ENCODE measurements at regions not wholly inside any gene's neighbourhood (a gene's known extent, or its start where the extent isn't known, plus 50 kb on each side); places are given as distances from the start of the nearest gene placed in this dataset.

DNA sequence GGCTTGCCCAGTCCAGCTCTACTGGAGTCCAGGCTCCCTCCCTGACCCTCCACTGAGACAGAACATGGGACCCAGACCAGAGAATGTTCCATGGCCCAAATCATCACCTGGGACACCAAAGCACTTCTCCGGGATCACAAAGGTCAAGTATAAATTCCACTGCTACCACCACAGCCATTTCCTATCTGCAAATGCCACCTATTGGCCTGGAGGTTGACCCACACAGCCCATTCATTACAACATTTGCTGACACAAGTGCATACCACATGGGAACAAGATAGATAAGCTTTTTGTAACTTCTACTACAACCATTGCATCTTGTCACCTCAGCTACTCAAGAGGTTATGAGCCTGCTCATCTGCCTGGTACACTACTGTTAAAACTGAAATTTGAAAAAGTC, 126.8 kb upstream of the NECTIN3 start:
- no peak for TF ChIP-seq CHD1 (IDR thresholded peaks at IDR 0.05; ENCODE audit: low read depth, low read length)
- Histone ChIP-seq H3K79me2 (ENCODE audit: control insufficient read depth, insufficient read depth, low read length) (no peaks in the 10 kb centered on the region), H4K20me1 (ENCODE audit: control insufficient read depth, insufficient read depth) (no peaks in the 10 kb centered on the region), H3K27me3 (replicated peaks in 1 of 2; ENCODE audit: control insufficient read depth in 2 of 2, insufficient read depth in 2 of 2, low read length in 1 of 2) (no peaks in the 10 kb centered on the region), H2AFZ (ENCODE audit: control insufficient read depth, low read depth, low read length) (no peak overlapping the region), H3K4me3 (no peak overlapping the region), H3K4me1 (ENCODE audit: control insufficient read depth, insufficient read depth, low read length) (no peaks in the 10 kb centered on the region), H3K9me3 (replicated peaks; ENCODE audit: control insufficient read depth, insufficient read depth, low read length) (no peaks in the 10 kb centered on the region; the same call in 2 of the 3 replicates), H3K27ac (ENCODE audit: control insufficient read depth, insufficient read depth) (no peak overlapping the region), H3K4me2 (ENCODE audit: control insufficient read depth, insufficient read depth) (no peak overlapping the region), H3K9ac (ENCODE audit: control insufficient read depth, insufficient read depth, low read length) (no peak overlapping the region), H3K36me3 (ENCODE audit: control insufficient read depth in 2 of 2, insufficient read depth in 2 of 2, low read length in 1 of 2) (no peaks in the 10 kb centered on the region)
- ATAC-seq = no peak
- 87% methylated on average over 1 of the region's 1 CpG for WGBS (ENCODE audit: insufficient coverage, insufficient replicate concordance, low lambda C conversion rate, missing lambda C conversion rate)
- no TSS peak for BruUV-seq (replicated peaks)
- ChIA-PET RAD21 (ENCODE audit: unreplicated experiment) (no interaction called here), CTCF (no interaction called here), SMC1A (ENCODE audit: uncharacterized antibody, unreplicated experiment) (no interaction called here), POLR2A (no interaction called here)
- FAIRE-seq = no peak
- intact Hi-C loops (cut with micrococcal nuclease; ENCODE audit: unreplicated experiment) (no loop called here), in situ Hi-C loops (cut with MboI) (no loop called here)
- DNase-seq (ENCODE audit: low read depth, low spot score) = no peak

GRCh38 chr3:110946810-110947209, 124.8 kb upstream of the NECTIN3 start:
- H3K27ac ChIP-seq (ENCODE audit: control insufficient read depth, insufficient read depth) = no peak overlapping the region
- H3K36me3 ChIP-seq (ENCODE audit: control insufficient read depth in 2 of 2, insufficient read depth in 2 of 2, low read length in 1 of 2) = no peaks in the 10 kb centered on the region
- no peak overlapping the region for H2AFZ ChIP-seq (ENCODE audit: control insufficient read depth, low read depth, low read length)
- H3K4me1 ChIP-seq (ENCODE audit: control insufficient read depth, insufficient read depth, low read length) = no peaks in the 10 kb centered on the region
- no peak for ATAC-seq
- SMC1A ChIA-PET (ENCODE audit: uncharacterized antibody, unreplicated experiment) = no interaction called here
- CTCF ChIA-PET = no interaction called here
- H3K9ac ChIP-seq (ENCODE audit: control insufficient read depth, insufficient read depth, low read length) = no peak overlapping the region
- RAD21 ChIA-PET (ENCODE audit: unreplicated experiment) = no interaction called here
- no peaks in the 10 kb centered on the region for H3K27me3 ChIP-seq (replicated peaks in 1 of 2; ENCODE audit: control insufficient read depth in 2 of 2, insufficient read depth in 2 of 2, low read length in 1 of 2)
- H4K20me1 ChIP-seq (ENCODE audit: control insufficient read depth, insufficient read depth) = no peaks in the 10 kb centered on the region
- no peak for DNase-seq (ENCODE audit: low read depth, low spot score)
- in situ Hi-C loops (cut with MboI) (no loop called here), intact Hi-C loops (cut with micrococcal nuclease; ENCODE audit: unreplicated experiment) (no loop called here)
- H3K79me2 ChIP-seq (ENCODE audit: control insufficient read depth, insufficient read depth, low read length) = no peaks in the 10 kb centered on the region
- no TSS peak for BruUV-seq (replicated peaks)
- TF ChIP-seq CHD2 (IDR thresholded peaks at IDR 0.05; ENCODE audit: borderline replicate concordance, low read depth, low read length) = no peak
- TF ChIP-seq SREBF2 (IDR thresholded peaks at IDR 0.05; ENCODE audit: low read length) = no peak
- no peak for TF ChIP-seq ETV6 (conservative IDR thresholded peaks at IDR 0.05 in 1 of 2, IDR thresholded peaks at IDR 0.05 in 1 of 2; ENCODE audit: borderline replicate concordance in 1 of 2, low read depth in 1 of 2)
- TF ChIP-seq E4F1 (IDR thresholded peaks at IDR 0.05; ENCODE audit: borderline replicate concordance, partially characterized antibody) = no peak
- TF ChIP-seq ZNF592 (IDR thresholded peaks at IDR 0.05) = no peak
- TF ChIP-seq JUNB (IDR thresholded peaks at IDR 0.05) = no peak
- no peak for TF ChIP-seq KAT2A (conservative IDR thresholded peaks at IDR 0.05; ENCODE audit: control insufficient read depth, low read depth, low read length)
- no peak for TF ChIP-seq ZNF217 (IDR thresholded peaks at IDR 0.05)
- TF ChIP-seq SPI1 (IDR thresholded peaks at IDR 0.05; ENCODE audit: borderline replicate concordance, insufficient read depth, low read depth, low read length) = no peak
- TF ChIP-seq, protein P1, sequence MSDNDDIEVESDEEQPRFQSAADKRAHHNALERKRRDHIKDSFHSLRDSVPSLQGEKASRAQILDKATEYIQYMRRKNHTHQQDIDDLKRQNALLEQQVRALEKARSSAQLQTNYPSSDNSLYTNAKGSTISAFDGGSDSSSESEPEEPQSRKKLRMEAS (IDR thresholded peaks at IDR 0.05; ENCODE audit: low read depth, low read length) = no peak
- H3K4me2 ChIP-seq (ENCODE audit: control insufficient read depth, insufficient read depth) = no peak overlapping the region
- no peak overlapping the region for H3K4me3 ChIP-seq
- no peaks in the 10 kb centered on the region; the same call in 2 of the 3 replicates for H3K9me3 ChIP-seq (replicated peaks; ENCODE audit: control insufficient read depth, insufficient read depth, low read length)
- POLR2A ChIA-PET = no interaction called here
- FAIRE-seq = no peak

Measured in GM12878 (cell line).